Nephron (organoid): ENCODE measurements at regions not wholly inside any gene's neighbourhood (a gene's known extent, or its start where the extent isn't known, plus 50 kb on each side); places are given as distances from the start of the nearest gene placed in this dataset.

Source experiments
- H3K27ac Mint-ChIP-seq, 3 experiments: 2 replicates each; pipeline ENCODE4 v1.8.0; 2020; ENCODE audit warnings: mixed read lengths in 3 of 3, mild to moderate bottlenecking in 2 of 3, moderate library complexity in 1 of 3
- H3K27me3 Mint-ChIP-seq: 2 replicates; pipeline ENCODE4 v1.8.0; 2021; ENCODE audit warnings: low read depth, mild to moderate bottlenecking, moderate library complexity, mixed read lengths
- H3K36me3 Mint-ChIP-seq: 2 replicates; pipeline ENCODE4 v1.8.0; 2020; ENCODE audit warnings: low read depth, mixed read lengths
- H3K4me1 Mint-ChIP-seq: 2 replicates; pipeline ENCODE4 v1.8.0; 2020; ENCODE audit warnings: mixed read lengths
- H3K4me3 Mint-ChIP-seq, 3 experiments: 2 replicates each; pipeline ENCODE4 v1.8.0; 2020; ENCODE audit warnings: mild to moderate bottlenecking in 3 of 3, mixed read lengths in 3 of 3, moderate library complexity in 2 of 3
- H3K9me3 Mint-ChIP-seq: 2 replicates; pipeline ENCODE4 v1.8.0; 2020; ENCODE audit warnings: mixed read lengths
- TF ChIP-seq, protein P1 (sequence below), 3 experiments: fragments of 200-600 bp; sonication (generic); IDR thresholded peaks; one replicate each; pipeline ENCODE4 v1.5.0; 2021; ENCODE audit warnings: antibody characterized with exemption in 3 of 3; ENCODE audit not compliant: unreplicated experiment in 3 of 3

DNA sequence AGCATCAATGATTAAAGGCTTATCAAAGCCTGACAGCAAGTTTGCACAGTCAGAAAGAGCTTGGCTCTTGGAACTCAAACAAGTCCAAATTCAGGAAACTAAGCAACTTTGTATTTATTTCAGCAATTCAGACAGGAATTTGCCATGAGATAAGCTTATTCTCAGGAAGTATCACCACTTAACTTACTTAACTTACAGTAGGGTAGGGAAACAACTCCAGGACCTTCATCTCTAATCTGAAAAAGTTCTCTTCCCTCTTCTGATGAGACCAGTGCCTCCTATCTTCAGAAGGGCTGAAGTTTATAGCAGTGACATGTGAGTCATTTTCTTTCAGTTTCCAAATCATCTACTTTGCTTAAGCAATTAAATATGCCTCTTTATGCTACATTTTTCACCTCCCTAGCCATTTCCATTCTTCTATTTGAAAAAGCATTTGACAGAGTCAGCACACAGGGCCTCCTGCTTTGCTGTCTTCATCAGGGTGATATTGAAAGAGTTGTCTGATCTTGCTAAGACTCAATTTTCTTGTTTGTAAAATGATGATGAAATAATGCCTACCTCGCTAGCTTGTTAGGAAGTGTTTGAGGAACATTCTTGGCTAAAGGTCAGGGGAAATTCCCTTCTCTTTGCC, 389.5 kb downstream of the RND3 start:
- Mint-ChIP-seq H3K4me3 (no peak overlapping the region), H3K27me3 (no peaks in the 10 kb centered on the region), H3K4me1 (peaks cover 8% of the 10 kb centered on the region), H3K27ac (no peak overlapping the region), H3K9me3 (no peaks in the 10 kb centered on the region), H3K36me3 (no peaks in the 10 kb centered on the region)
- TF ChIP-seq, protein P1, sequence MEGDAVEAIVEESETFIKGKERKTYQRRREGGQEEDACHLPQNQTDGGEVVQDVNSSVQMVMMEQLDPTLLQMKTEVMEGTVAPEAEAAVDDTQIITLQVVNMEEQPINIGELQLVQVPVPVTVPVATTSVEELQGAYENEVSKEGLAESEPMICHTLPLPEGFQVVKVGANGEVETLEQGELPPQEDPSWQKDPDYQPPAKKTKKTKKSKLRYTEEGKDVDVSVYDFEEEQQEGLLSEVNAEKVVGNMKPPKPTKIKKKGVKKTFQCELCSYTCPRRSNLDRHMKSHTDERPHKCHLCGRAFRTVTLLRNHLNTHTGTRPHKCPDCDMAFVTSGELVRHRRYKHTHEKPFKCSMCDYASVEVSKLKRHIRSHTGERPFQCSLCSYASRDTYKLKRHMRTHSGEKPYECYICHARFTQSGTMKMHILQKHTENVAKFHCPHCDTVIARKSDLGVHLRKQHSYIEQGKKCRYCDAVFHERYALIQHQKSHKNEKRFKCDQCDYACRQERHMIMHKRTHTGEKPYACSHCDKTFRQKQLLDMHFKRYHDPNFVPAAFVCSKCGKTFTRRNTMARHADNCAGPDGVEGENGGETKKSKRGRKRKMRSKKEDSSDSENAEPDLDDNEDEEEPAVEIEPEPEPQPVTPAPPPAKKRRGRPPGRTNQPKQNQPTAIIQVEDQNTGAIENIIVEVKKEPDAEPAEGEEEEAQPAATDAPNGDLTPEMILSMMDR (IDR thresholded peaks at IDR 0.05; ENCODE audit: unreplicated experiment in 3 of 3) = no peak

DNA sequence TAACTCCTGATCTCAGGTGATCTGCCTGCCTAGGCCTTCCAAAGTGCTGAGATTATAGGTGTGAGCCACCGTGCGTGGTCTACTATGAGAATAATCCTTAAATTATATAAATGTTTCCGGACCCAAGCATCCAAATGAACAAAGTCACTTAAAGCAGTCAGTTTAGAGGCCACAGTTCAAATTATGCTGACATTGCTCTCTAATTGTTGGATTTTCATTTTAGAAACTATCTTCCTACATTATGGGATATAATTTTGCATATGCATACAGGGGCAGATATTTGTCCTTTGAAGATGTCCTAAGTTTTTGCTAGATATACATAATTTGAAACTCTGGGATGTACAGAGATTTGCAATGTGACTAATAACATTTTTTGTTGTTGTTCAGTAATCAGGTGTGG, 390.1 kb downstream of the RND3 start:
- Mint-ChIP-seq H3K9me3 (no peaks in the 10 kb centered on the region), H3K4me3 (no peak overlapping the region), H3K4me1 (peaks cover 8% of the 10 kb centered on the region), H3K27ac (no peak overlapping the region), H3K36me3 (no peaks in the 10 kb centered on the region), H3K27me3 (no peaks in the 10 kb centered on the region)
- TF ChIP-seq, protein P1 (IDR thresholded peaks at IDR 0.05; ENCODE audit: unreplicated experiment in 3 of 3) = no peak

DNA sequence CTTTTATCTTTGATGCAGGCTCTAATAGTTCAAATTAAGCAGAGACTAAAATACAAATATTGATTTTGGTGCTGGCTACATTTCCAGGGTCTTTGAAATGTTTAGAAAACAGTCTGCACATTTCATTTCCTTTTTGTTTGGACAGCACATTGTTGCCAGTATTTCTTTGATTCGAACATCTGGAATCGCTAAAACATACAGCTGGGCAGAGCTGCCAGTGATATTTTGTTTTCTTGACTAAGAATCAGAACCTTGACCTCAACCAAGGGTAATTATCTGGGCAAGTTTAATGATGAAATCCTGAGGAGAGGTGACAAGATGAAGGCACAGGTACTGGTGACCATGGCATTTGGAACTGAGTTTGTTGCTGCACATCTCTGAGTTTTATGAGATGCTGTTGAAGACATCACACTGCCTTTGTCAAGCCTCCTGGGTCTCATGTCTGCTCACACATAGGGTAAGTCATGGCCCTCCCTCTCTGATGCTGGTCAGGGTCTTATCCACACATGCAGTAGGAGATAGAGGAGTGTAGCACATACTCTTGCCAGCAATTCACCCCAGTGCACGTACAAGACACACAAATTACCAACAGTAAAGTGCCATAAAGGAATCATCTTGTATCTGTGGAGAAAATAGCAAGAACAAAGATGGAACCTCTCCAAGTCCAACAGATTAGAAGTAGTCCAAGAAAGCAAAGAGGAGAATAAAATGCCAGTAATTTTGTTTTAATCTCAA, 391.9 kb downstream of the RND3 start:
- no peaks in the 10 kb centered on the region for H3K9me3 Mint-ChIP-seq
- no peak overlapping the region for H3K4me3 Mint-ChIP-seq
- no peaks in the 10 kb centered on the region for H3K27me3 Mint-ChIP-seq
- peaks cover 8% of the 10 kb centered on the region for H3K4me1 Mint-ChIP-seq
- TF ChIP-seq, protein P1 (IDR thresholded peaks at IDR 0.05; ENCODE audit: unreplicated experiment in 3 of 3) = no peak
- no peak overlapping the region for H3K27ac Mint-ChIP-seq
- no peaks in the 10 kb centered on the region for H3K36me3 Mint-ChIP-seq

DNA sequence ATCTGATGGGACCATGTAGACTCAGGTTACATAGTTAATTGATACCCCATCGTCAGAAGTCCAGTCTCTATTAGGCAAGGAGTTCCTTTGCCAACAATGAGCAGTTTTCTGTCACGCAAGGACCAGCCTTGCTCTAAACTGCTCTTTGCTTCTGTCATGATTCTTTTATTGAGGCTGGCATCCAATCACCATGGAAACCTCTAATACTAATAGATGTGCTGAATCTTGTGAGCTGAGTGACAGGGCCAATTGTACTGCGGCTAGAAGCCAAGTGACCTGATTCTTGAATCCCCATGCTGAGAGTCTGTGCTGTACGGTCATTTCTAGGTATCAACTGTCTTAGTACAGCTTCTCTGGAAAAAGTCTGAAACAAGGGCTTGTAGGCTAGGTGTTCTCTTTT, 395.6 kb downstream of the RND3 start:
- Mint-ChIP-seq H3K27me3 (no peaks in the 10 kb centered on the region), H3K36me3 (no peaks in the 10 kb centered on the region), H3K27ac (no peak overlapping the region), H3K9me3 (no peaks in the 10 kb centered on the region), H3K4me1 (no peaks in the 10 kb centered on the region), H3K4me3 (no peak overlapping the region)
- TF ChIP-seq, protein P1 (IDR thresholded peaks at IDR 0.05; ENCODE audit: unreplicated experiment in 3 of 3) = no peak

DNA sequence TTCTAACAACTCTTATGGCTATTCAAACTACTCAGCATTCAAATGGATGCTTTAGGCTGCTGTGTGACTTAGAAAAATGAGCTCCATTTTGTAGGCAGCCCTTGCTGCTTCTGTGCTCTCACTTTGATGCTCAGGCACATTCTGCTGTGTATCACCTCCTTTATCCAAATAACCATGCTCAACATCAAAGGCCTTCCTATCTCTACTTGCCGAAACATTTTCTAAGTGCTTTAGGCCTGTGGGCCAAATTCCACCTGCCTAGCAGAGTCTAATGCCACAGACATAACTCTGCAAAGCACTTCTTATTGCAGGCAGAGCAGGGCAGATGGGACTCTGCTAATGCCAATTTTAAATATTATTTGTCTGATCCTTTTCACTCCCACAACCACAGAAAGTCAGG, 397.4 kb downstream of the RND3 start:
- H3K9me3 Mint-ChIP-seq = peaks cover 4% of the 10 kb centered on the region
- no peak overlapping the region for H3K27ac Mint-ChIP-seq
- TF ChIP-seq, protein P1 (IDR thresholded peaks at IDR 0.05; ENCODE audit: unreplicated experiment in 3 of 3) = no peak
- no peak overlapping the region for H3K4me3 Mint-ChIP-seq
- no peaks in the 10 kb centered on the region for H3K27me3 Mint-ChIP-seq
- H3K4me1 Mint-ChIP-seq = no peaks in the 10 kb centered on the region
- no peaks in the 10 kb centered on the region for H3K36me3 Mint-ChIP-seq

DNA sequence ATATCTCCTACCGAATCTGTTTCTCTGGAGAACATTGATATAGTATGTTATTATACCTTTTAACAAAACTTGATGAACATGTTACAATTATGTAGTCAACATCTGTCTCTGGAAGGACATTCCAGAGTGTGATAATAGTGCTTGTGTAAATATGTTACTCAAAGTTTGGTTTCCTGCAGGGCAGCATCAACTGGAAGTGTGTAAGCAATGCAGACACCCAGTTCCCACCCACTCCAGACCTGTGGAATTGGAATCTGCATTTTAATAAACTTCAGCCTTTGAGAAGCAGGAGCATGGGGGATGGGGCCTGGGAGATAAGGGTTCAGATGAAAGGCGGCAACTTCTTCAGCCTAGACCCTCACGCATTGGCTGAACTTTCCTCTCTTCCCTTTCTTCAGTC, 398.9 kb downstream of the RND3 start:
- Mint-ChIP-seq H3K27ac (no peak overlapping the region), H3K27me3 (no peaks in the 10 kb centered on the region), H3K4me1 (no peaks in the 10 kb centered on the region), H3K4me3 (no peak overlapping the region), H3K9me3 (peaks cover 8% of the 10 kb centered on the region), H3K36me3 (peaks cover 4% of the 10 kb centered on the region)
- TF ChIP-seq, protein P1 (IDR thresholded peaks at IDR 0.05; ENCODE audit: unreplicated experiment in 3 of 3) = no peak
